Gastroesophageal sphincter (tissue), 4 donors: ENCODE measurements at regions not wholly inside any gene's neighbourhood (a gene's known extent, or its start where the extent isn't known, plus 50 kb on each side); places are given as distances from the start of the nearest gene placed in this dataset.

ENCODE experiments used
- ATAC-seq: fragments of 150-250 bp; one replicate; pipeline ENCODE4 v1.9.1; 2016; ENCODE audit warnings: mild to moderate bottlenecking, moderate library complexity
- H3K27ac ChIP-seq, 4 donors: fragments of 200-600 bp; sonication (generic) in 3 of 4; 1 replicate in 3 of 4; 2 replicates in 1 of 4; pipeline ENCODE4 v1.5.1; 2016 to 2019
- H3K27me3 ChIP-seq: fragments of 200-600 bp; sonication (generic); one replicate; pipeline ENCODE4 v1.5.1; 2019
- H3K36me3 ChIP-seq, 2 donors: fragments of 200-600 bp; sonication (generic); one replicate each; pipeline ENCODE4 v1.5.1; 2019; ENCODE audit warnings: control low read depth in 1 of 2
- H3K4me1 ChIP-seq, 3 donors: fragments of 200-600 bp; sonication (generic); 1 replicate in 2 of 3; 2 replicates in 1 of 3; pipeline ENCODE4 v1.5.1; 2016 to 2019; ENCODE audit warnings: control low read depth in 2 of 3
- H3K4me3 ChIP-seq, 2 donors: fragments of 200-600 bp; sonication (generic); one replicate each; pipeline ENCODE4 v1.5.1; 2019; ENCODE audit warnings: mild to moderate bottlenecking in 1 of 2, moderate library complexity in 1 of 2
- H3K9me3 ChIP-seq, 3 donors: fragments of 200-600 bp; sonication (generic); one replicate each; pipeline ENCODE4 v1.5.1; 2017 to 2019; ENCODE audit warnings: control low read depth in 2 of 3
- EP300 ChIP-seq: sonication (generic); formaldehyde crosslinking; IDR thresholded peaks from one replicate; pipeline ENCODE4 v1.6.1; 2017; ENCODE audit warnings: antibody characterized with exemption, mild to moderate bottlenecking
- POLR2A ChIP-seq, 2 donors: fragments of 450-650 bp; IDR thresholded peaks; one replicate each; pipeline ENCODE4 v1.6.1; 2017; ENCODE audit warnings: antibody characterized with exemption in 2 of 2, mild to moderate bottlenecking in 2 of 2, moderate library complexity in 1 of 2
- POLR2AphosphoS5 ChIP-seq: sonication (generic); formaldehyde crosslinking; IDR thresholded peaks from one replicate; pipeline ENCODE4 v1.6.1; 2017; ENCODE audit warnings: antibody characterized with exemption
- WGBS, 2 donors: methylation state at CpG; one replicate each; pipeline ENCODE4 v1.1.5; 2018; ENCODE audit warnings: low coverage in 1 of 2; 5-methylcytosine and 5-hydroxymethylcytosine counted together
- TF ChIP-seq, protein P1 (sequence below), 4 experiments: fragments of 200-600 bp in 2 of 4; fragments of 450-650 bp in 2 of 4; sonication (generic) in 1 of 4; IDR thresholded peaks; one replicate each; pipeline ENCODE4 v1.5.1; 2017 to 2019; ENCODE audit warnings: antibody characterized with exemption in 4 of 4, mild to moderate bottlenecking in 2 of 4, moderate library complexity in 2 of 4

DNA sequence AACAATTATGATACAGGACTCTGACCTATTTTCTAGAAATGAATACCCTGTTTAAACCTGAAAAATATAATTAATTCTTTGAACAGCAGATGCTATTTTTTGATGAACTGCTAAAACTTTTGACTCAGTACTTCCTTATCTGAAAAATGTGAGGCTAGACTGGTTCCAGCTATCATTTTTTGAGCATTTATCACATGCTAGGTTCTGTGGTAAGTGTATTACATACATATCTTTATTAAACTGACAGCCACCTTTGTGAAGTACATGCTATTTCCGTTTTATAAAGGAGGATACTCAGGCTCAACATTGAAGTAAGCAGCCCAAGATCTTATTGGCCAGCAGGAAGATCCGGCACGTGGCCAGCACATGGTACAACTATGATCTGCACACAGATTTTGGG lies 459.8 kb upstream of the SEL1L start:
- no peak overlapping the region for H3K27ac ChIP-seq
- no peak overlapping the region for H3K4me3 ChIP-seq
- TF ChIP-seq EP300 (no peak), POLR2AphosphoS5 (no peak), POLR2A (IDR thresholded peaks at IDR 0.05) (no peak)
- TF ChIP-seq, protein P1, sequence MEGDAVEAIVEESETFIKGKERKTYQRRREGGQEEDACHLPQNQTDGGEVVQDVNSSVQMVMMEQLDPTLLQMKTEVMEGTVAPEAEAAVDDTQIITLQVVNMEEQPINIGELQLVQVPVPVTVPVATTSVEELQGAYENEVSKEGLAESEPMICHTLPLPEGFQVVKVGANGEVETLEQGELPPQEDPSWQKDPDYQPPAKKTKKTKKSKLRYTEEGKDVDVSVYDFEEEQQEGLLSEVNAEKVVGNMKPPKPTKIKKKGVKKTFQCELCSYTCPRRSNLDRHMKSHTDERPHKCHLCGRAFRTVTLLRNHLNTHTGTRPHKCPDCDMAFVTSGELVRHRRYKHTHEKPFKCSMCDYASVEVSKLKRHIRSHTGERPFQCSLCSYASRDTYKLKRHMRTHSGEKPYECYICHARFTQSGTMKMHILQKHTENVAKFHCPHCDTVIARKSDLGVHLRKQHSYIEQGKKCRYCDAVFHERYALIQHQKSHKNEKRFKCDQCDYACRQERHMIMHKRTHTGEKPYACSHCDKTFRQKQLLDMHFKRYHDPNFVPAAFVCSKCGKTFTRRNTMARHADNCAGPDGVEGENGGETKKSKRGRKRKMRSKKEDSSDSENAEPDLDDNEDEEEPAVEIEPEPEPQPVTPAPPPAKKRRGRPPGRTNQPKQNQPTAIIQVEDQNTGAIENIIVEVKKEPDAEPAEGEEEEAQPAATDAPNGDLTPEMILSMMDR (IDR thresholded peaks at IDR 0.05), result no peak
- no peaks in the 10 kb centered on the region for H3K27me3 ChIP-seq
- no peaks in the 10 kb centered on the region for H3K9me3 ChIP-seq
- H3K36me3 ChIP-seq, result no peaks in the 10 kb centered on the region
- no peak for ATAC-seq
- WGBS, 2 donors, result 30% methylated on average over 3 of the region's 3 CpGs; no CpG with 5 or more reads in 1 of the 2 donors
- no peaks in the 10 kb centered on the region for H3K4me1 ChIP-seq

DNA sequence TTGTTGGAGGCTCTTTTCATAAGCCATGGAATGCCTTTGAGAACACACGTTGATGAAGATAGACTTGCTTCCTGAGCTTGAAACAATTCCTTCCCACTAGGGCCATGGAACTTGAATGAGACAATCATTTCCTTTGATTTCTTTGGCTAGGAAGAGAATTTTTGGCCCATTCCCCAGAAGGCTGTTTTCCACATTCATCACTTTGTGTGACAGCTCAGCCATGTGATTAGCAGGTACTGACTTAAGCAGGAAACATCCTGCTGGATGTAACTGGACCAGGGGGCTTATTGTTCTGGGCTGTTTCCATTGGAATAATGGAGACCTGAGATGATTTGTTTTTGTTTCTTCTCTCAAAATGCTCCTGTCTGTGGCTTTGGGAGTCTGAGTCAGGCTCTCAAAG lies 469.8 kb upstream of the SEL1L start:
- Histone ChIP-seq H3K27me3 (no peaks in the 10 kb centered on the region), H3K4me1 (no peaks in the 10 kb centered on the region), H3K36me3 (no peaks in the 10 kb centered on the region), H3K4me3 (no peak overlapping the region), H3K27ac (no peak overlapping the region), H3K9me3 (no peaks in the 10 kb centered on the region)
- 37 to 78% methylated on average over 1 of the region's 1 CpG for WGBS, 2 donors
- no peak for ATAC-seq
- TF ChIP-seq POLR2A (IDR thresholded peaks at IDR 0.05), result no peak
- TF ChIP-seq, protein P1 (IDR thresholded peaks at IDR 0.05), result no peak
- TF ChIP-seq POLR2AphosphoS5, result no peak
- TF ChIP-seq EP300, result no peak

DNA sequence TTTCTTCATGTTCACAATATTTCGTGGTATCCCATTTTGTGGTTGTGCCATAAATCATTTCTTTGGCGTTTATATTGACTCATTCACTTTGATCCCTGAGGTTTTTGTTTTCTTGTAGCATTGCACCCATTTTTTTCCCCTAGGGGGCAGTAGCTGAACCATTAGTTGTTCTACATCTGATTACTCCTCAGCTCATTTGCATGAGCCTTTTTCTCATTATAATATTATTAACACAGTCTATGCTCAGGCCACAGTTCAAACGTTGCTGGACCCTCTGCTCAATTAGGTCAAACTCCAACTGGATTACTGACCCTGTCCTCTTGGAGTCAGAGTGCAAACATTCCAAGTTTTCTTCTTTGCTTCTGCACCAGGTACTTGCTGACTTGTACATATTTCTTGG lies 475.4 kb upstream of the SEL1L start:
- H3K27ac ChIP-seq, result no peak overlapping the region
- H3K27me3 ChIP-seq, result no peaks in the 10 kb centered on the region
- no peak for ATAC-seq
- no peak overlapping the region for H3K4me3 ChIP-seq
- WGBS, 2 donors, result 25% methylated on average over 2 to 3 of the region's 3 CpGs
- no peaks in the 10 kb centered on the region for H3K4me1 ChIP-seq
- H3K9me3 ChIP-seq, result no peaks in the 10 kb centered on the region
- no peaks in the 10 kb centered on the region for H3K36me3 ChIP-seq
- TF ChIP-seq EP300, result no peak
- TF ChIP-seq, protein P1 (IDR thresholded peaks at IDR 0.05), result peak in 1 of 4 experiments; percentile 11
- no peak for TF ChIP-seq POLR2A (IDR thresholded peaks at IDR 0.05)
- no peak for TF ChIP-seq POLR2AphosphoS5

DNA sequence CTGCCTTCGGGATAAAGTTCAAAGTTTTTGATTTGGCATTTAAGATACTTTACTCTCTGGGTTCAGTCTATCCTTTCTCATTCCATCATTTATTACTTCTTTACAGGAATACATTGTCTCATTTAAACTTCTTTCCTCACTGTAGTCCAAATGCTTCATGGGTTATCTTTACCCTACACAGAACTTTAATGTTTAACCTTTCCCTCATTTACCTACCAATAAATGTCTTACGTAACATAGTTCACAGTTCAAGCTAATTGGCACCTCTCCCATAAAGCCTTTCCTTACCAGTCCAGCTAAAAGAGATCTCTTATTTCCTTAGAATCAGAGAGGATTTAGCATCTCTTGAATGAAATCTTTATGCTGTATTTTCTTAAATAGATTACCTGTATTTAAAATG lies 476.3 kb upstream of the SEL1L start:
- H3K27me3 ChIP-seq, result no peaks in the 10 kb centered on the region
- no peaks in the 10 kb centered on the region for H3K36me3 ChIP-seq
- H3K4me3 ChIP-seq, result no peak overlapping the region
- no peak for ATAC-seq
- no peak overlapping the region for H3K27ac ChIP-seq
- TF ChIP-seq, protein P1 (IDR thresholded peaks at IDR 0.05), result no peak
- TF ChIP-seq POLR2A (IDR thresholded peaks at IDR 0.05) (no peak), POLR2AphosphoS5 (no peak), EP300 (no peak)
- H3K9me3 ChIP-seq, result no peaks in the 10 kb centered on the region
- H3K4me1 ChIP-seq, result no peaks in the 10 kb centered on the region
- 88 to 93% methylated on average over 2 of the region's 2 CpGs for WGBS, 2 donors

DNA sequence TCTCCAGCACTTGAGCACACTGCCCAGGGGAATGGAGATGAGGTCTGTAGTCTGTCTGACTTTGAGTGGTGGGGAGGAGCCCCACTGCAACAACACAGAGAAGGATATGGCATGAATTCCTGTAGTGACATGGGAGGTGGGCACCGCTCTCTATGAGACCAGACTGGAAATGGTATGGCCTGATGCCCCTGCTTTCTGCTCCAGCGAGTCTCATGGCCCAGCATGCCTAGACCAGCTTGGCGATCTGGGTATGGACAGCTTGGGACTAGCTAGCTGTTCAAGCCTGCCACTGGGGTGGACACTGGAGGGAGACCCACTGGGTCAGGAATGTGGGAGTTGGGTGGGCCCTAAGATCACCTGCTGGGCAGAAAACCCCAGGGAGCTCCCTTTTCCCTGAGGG lies 477.8 kb upstream of the SEL1L start:
- no peak for ATAC-seq
- H3K4me3 ChIP-seq, result no peak overlapping the region
- TF ChIP-seq POLR2A (IDR thresholded peaks at IDR 0.05), result no peak
- TF ChIP-seq, protein P1 (IDR thresholded peaks at IDR 0.05), result no peak
- TF ChIP-seq EP300, result no peak
- no peak for TF ChIP-seq POLR2AphosphoS5
- H3K27me3 ChIP-seq, result no peaks in the 10 kb centered on the region
- 100% methylated on average over 1 of the region's 3 CpGs for WGBS, 2 donors
- H3K27ac ChIP-seq, result no peak overlapping the region
- no peaks in the 10 kb centered on the region for H3K36me3 ChIP-seq
- H3K4me1 ChIP-seq, result no peaks in the 10 kb centered on the region
- H3K9me3 ChIP-seq, result no peaks in the 10 kb centered on the region
